Glutamatergic neuron (in vitro differentiated cells): ENCODE measurements at regions not wholly inside any gene's neighbourhood (a gene's known extent, or its start where the extent isn't known, plus 50 kb on each side); places are given as distances from the start of the nearest gene placed in this dataset.

Experiments
- DNase-seq: peaks from one replicate; pipeline ENCODE4 v3.0.0; 2022
- H3K27ac Mint-ChIP-seq: one replicate; pipeline ENCODE4 v1.8.0; 2020; ENCODE audit warnings: mild to moderate bottlenecking, mixed read lengths, inconsistent platforms; ENCODE audit not compliant: unreplicated experiment
- H3K27me3 Mint-ChIP-seq: one replicate; pipeline ENCODE4 v1.8.0; 2020; ENCODE audit warnings: mild to moderate bottlenecking, moderate library complexity, mixed read lengths, inconsistent platforms; ENCODE audit not compliant: unreplicated experiment
- H3K36me3 Mint-ChIP-seq: one replicate; pipeline ENCODE4 v1.8.0; 2020; ENCODE audit warnings: mild to moderate bottlenecking, mixed read lengths, inconsistent platforms; ENCODE audit not compliant: unreplicated experiment
- H3K4me1 Mint-ChIP-seq: one replicate; pipeline ENCODE4 v1.8.0; 2020; ENCODE audit warnings: mild to moderate bottlenecking, low read depth, mixed read lengths, inconsistent platforms; ENCODE audit not compliant: unreplicated experiment
- H3K4me3 Mint-ChIP-seq: one replicate; pipeline ENCODE4 v1.8.0; 2020; ENCODE audit warnings: mild to moderate bottlenecking, mixed read lengths, inconsistent platforms; ENCODE audit not compliant: unreplicated experiment
- H3K9me3 Mint-ChIP-seq: one replicate; pipeline ENCODE4 v1.8.0; 2020; ENCODE audit warnings: mild to moderate bottlenecking, moderate library complexity, mixed read lengths, inconsistent platforms; ENCODE audit not compliant: unreplicated experiment
- CTCF ChIP-seq: fragments of 200-600 bp; sonication (generic); IDR thresholded peaks from one replicate; pipeline ENCODE4 v1.5.0; 2021; ENCODE audit not compliant: partially characterized antibody, unreplicated experiment

GRCh38 chr6:89028774-89029173 is 51.8 kb upstream of the PNRC1 start:
- H3K27me3 Mint-ChIP-seq = no peaks in the 10 kb centered on the region
- H3K4me1 Mint-ChIP-seq = peaks cover 6% of the 10 kb centered on the region
- no peak overlapping the region for H3K27ac Mint-ChIP-seq
- TF ChIP-seq CTCF = no peak
- H3K4me3 Mint-ChIP-seq = no peak overlapping the region
- H3K36me3 Mint-ChIP-seq = no peaks in the 10 kb centered on the region
- DNase-seq = no peak
- H3K9me3 Mint-ChIP-seq = no peaks in the 10 kb centered on the region

- H3K4me1 Mint-ChIP-seq = peaks cover 6% of the 10 kb centered on the region
- no peaks in the 10 kb centered on the region for H3K36me3 Mint-ChIP-seq
- no peak overlapping the region for H3K27ac Mint-ChIP-seq
- H3K4me3 Mint-ChIP-seq = no peak overlapping the region
- no peak for DNase-seq
- TF ChIP-seq CTCF = no peak
- no peaks in the 10 kb centered on the region for H3K27me3 Mint-ChIP-seq
- H3K9me3 Mint-ChIP-seq = no peaks in the 10 kb centered on the region
Measured at GRCh38 chr6:89027756-89028155, 52.8 kb upstream of the PNRC1 start.

- H3K4me3 Mint-ChIP-seq = no peak overlapping the region
- H3K4me1 Mint-ChIP-seq = peaks cover 6% of the 10 kb centered on the region
- no peak overlapping the region for H3K27ac Mint-ChIP-seq
- TF ChIP-seq CTCF = no peak
- no peaks in the 10 kb centered on the region for H3K27me3 Mint-ChIP-seq
- no peaks in the 10 kb centered on the region for H3K36me3 Mint-ChIP-seq
- H3K9me3 Mint-ChIP-seq = no peaks in the 10 kb centered on the region
- DNase-seq = no peak
Measured at GRCh38 chr6:89026151-89026550, 54.4 kb upstream of the PNRC1 start.

GRCh38 chr6:89025633-89026032 is 54.9 kb upstream of the PNRC1 start:
- no peak for TF ChIP-seq CTCF
- no peak overlapping the region for H3K4me3 Mint-ChIP-seq
- H3K9me3 Mint-ChIP-seq = no peaks in the 10 kb centered on the region
- no peak overlapping the region for H3K27ac Mint-ChIP-seq
- peaks cover 6% of the 10 kb centered on the region for H3K4me1 Mint-ChIP-seq
- no peaks in the 10 kb centered on the region for H3K36me3 Mint-ChIP-seq
- DNase-seq = no peak
- H3K27me3 Mint-ChIP-seq = no peaks in the 10 kb centered on the region

GRCh38 chr6:89024456-89024855 is 56.1 kb upstream of the PNRC1 start:
- no peak for TF ChIP-seq CTCF
- Mint-ChIP-seq H3K4me1 (peaks cover 3% of the 10 kb centered on the region), H3K36me3 (no peaks in the 10 kb centered on the region), H3K4me3 (no peak overlapping the region), H3K9me3 (no peaks in the 10 kb centered on the region), H3K27me3 (no peaks in the 10 kb centered on the region), H3K27ac (no peak overlapping the region)
- DNase-seq = no peak
